HG03432 (cell line): ENCODE measurements at regions not wholly inside any gene's neighbourhood (a gene's known extent, or its start where the extent isn't known, plus 50 kb on each side); places are given as distances from the start of the nearest gene placed in this dataset.
A peak's percentile ranks its signal among the peaks of the same experiment; 100 is the strongest.

ENCODE experiments used
- ATAC-seq: cut with Tn5 transposase; IDR thresholded peaks from one replicate; pipeline ENCODE4 v1.9.1; 2021; ENCODE audit warnings: mild to moderate bottlenecking, moderate library complexity; ENCODE audit not compliant: unreplicated experiment

GRCh38 chrX:103158317-103158621 lies 56.6 kb upstream of the BEX4 start:
- ATAC-seq: no peak

GRCh38 chrX:103157496-103158316 lies 57.2 kb upstream of the BEX4 start:
- peak; percentile 53 for ATAC-seq

GRCh38 chrX:103155201-103155600 lies 59.7 kb upstream of the BEX4 start:
- ATAC-seq: no peak

GRCh38 chrX:103153661-103154060 lies 60.7 kb upstream of the NXF3 start:
- no peak for ATAC-seq

- ATAC-seq: peak; percentile 8
Observed at GRCh38 chrX:103151799-103152198, 58.9 kb upstream of the NXF3 start.

- no peak for ATAC-seq
Observed at GRCh38 chrX:103149652-103150051, 56.7 kb upstream of the NXF3 start.

- ATAC-seq: no peak
Observed at GRCh38 chrX:103148075-103148474, 55.1 kb upstream of the NXF3 start.
